ENCODE measurements at regions not wholly inside any gene's neighbourhood (a gene's known extent, or its start where the extent isn't known, plus 50 kb on each side); places are given as distances from the start of the nearest gene placed in this dataset.
"Not testable (repeated sequence)": the region's sequence is repeated elsewhere in the genome, so short reads cannot be mapped to it uniquely, and the experiment has no call there.

GRCh38 chr11:38842991-38843390 lies 2245.0 kb upstream of the RAG2 start:
- DNase-seq: no peak

DNA sequence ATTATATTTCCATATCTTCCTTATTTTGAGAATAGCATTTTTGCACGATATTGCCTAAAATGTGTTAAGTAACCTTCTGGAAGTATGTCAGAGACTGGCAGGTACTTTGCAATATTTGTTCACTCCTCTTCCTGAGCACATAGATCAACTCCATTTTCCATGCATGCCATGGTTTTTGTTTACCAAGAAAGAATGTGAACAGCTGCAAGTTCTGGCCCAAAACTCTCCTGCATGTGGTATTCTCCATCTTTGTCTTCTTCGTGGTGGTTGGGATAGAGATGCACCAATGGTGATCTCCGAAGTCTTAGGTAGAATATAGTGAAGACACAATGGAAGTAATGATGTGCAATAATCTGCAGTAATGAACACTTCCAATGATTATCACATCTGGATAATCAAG lies 2241.0 kb upstream of the RAG2 start:
- DNase-seq: no peak

GRCh38 chr11:38835966-38836365 lies 2237.9 kb upstream of the RAG2 start:
- DNase-seq: no peak

- no peak for DNase-seq
These were observed 2226.5 kb upstream of the RAG2 start for GRCh38 chr11:38824573-38824972.

DNA sequence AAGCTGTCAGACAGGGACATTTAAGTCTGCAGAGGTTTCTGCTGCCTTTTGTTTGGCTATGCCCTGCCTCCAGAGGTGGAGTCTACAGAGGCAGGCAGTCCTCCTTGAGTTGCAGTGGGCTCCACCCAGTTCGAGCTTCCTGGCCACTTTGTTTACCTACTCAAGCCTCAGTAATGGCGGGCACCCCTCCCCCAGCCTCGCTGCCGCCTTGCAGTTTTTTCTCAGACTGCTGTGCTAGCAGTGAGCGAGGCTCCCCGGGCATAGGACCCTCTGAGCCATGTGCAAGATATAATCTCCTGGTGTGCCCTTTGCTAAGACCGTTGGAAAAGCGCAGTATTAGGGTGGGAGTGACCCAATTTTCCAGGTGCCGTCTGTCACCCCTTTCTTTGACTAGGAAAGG lies 2223.8 kb upstream of the RAG2 start:
- not testable (repeated sequence) for DNase-seq

DNA sequence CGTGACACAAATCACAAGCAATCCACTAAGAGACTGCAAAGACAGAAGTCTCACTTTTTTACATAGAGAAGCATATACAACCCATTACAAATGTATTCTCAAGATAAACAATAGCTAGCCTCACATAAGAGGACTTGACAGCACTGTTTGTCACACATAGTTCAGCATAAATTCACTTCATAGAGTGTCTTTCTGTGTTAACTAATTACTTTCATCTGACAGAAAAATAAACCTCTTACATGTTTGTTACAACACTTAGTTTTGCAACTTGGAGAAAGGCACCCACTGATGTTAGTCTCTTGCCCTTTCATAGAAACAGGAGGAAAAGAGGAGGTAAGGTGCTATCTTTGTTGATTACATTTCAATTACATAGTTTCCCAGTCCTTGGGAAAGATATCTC lies 2221.9 kb upstream of the RAG2 start:
- no peak for DNase-seq

GRCh38 chr11:38818720-38819119 lies 2220.7 kb upstream of the RAG2 start:
- DNase-seq: no peak

GRCh38 chr11:38814670-38815069 lies 2216.6 kb upstream of the RAG2 start:
- no peak for DNase-seq

- no peak for DNase-seq
These were observed 2211.5 kb upstream of the RAG2 start for GRCh38 chr11:38809521-38809920.

DNA sequence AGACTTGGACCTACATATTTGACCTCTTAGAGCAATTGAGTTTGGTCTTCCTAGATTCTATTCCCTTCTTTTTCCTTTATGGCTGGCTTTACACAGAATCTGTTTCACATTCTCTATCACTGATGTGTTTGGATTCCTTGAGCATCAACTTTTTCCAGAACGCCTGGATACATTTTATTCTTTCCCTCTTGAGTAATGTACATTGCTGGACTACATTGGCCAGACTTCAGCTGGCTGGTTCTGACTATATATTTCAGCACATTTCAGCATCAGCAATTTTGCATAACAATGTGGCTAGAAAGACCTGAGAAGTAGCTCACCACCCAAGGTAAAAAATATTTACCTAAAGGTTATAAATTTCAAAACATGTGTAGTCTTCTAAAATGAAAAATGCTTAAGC lies 2198.2 kb upstream of the RAG2 start:
- no peak for DNase-seq

DNA sequence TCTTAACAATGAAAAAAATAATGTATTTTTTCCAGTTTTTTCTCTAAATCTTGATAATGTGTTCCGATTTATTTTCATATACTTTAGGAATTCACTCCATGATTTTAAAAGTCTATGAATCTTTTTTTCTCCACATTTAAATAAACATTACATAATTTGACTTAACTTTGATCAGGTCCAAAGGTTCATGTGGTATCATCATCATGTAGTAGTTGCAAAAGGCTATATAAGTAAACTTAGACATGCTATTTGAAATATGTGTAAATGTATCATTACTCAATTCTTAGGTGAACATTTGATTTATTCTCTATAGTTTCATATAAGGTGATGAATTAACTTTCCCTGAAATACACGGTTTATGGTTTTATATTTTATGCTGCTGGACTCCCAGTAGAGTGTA lies 2197.0 kb upstream of the RAG2 start:
- DNase-seq: no peak

DNA sequence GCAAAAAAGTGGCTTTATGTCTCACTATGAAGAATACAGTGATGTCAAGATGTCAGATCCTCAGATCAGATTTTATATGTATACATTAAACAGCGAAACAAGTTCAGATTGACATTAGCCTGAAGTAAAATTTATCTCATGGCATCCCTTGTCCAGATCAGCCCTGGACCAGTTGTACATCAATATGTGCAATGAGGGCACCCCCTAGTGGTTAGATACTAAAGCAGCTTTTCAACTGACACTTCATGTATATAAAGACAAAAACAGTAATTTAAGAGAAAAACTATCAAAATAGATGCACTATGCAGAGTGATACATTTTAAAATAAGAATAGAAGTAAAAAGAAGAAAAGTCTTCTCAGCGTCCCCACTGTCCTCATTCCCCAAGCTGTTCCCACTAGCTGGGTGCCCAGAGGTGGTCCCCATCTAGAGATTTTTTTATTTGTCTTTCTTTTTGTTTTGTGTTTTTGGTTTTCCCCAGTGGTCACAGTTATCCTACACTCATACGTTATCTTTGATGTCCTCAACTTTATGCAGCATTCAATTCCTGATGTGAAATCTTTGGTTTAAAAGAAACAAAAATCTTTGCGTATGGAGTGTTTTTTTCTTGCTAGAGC lies 2193.4 kb upstream of the RAG2 start:
- no peak for DNase-seq

GRCh38 chr11:38788561-38788960 lies 2190.5 kb upstream of the RAG2 start:
- no peak for DNase-seq

GRCh38 chr11:38784164-38784563 lies 2186.1 kb upstream of the RAG2 start:
- no peak for DNase-seq

GRCh38 chr11:38766796-38767195 lies 2168.8 kb upstream of the RAG2 start:
- no peak for DNase-seq

DNA sequence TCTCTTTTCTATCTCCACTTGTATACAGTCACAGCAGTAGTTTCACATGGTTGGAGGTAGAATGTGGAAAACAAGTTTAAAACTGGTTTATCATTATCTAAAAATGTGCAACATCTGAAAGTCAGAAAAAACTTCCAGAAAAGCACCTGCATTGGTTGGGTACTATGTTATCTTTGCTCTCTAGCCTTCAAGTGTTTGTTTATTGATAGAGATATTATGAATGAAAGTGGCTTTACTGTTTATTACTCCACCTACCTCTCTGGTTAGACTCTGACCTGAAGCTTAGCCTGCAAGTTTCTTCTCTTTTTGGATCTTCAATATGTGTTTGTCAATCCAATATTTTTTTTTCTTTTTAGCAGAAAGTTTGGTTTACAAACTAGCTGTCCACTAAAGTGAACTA lies 2161.4 kb upstream of the RAG2 start:
- no peak for DNase-seq

GRCh38 chr11:38756537-38756936 lies 2158.5 kb upstream of the RAG2 start:
- no peak for DNase-seq

GRCh38 chr11:38751421-38751820 lies 2153.4 kb upstream of the RAG2 start:
- no peak for DNase-seq

DNA sequence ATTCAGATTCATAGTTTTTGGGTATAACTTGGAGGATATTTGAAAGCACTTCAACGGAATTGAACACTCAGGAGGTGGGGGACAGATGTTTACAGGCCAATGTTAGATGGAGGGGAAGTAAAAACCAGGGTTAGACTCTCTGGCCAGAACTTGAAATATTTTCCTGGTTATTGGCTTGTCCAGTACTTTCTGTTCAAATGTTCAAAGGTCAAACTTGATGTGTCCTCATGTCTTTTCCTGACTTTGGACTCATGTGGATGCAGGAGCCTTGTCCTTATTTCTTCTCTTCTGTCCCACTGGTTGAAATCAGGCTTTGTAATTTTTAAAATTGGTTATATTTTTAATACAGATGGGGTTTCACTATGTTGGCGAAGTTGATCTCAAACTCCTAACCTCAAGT lies 2148.5 kb upstream of the RAG2 start:
- not testable (repeated sequence) for DNase-seq

- DNase-seq: no peak
These were observed 2125.3 kb upstream of the RAG2 start for GRCh38 chr11:38723361-38723760.

GRCh38 chr11:38721586-38722315 lies 2123.7 kb upstream of the RAG2 start:
- DNase-seq: no peak

DNA sequence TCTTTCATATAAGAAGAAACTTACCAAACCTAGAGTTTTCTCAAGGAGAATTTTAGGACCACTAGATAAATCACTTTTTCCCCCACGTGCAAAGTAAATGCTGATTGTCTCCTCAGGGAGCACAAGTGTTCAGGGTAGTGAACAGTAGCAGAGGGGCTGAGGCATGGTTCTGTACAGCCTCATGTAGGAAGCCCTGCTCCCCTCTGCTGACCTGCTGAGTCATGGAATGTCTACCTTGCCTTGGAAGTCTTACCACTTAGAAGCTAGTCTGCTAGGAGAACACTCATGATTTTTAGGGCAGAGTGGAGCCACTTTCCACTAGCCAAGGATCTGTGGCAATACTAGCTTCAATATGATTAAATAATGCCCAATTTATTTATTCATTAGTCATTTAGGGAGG lies 2120.6 kb upstream of the RAG2 start:
- no peak for DNase-seq

DNA sequence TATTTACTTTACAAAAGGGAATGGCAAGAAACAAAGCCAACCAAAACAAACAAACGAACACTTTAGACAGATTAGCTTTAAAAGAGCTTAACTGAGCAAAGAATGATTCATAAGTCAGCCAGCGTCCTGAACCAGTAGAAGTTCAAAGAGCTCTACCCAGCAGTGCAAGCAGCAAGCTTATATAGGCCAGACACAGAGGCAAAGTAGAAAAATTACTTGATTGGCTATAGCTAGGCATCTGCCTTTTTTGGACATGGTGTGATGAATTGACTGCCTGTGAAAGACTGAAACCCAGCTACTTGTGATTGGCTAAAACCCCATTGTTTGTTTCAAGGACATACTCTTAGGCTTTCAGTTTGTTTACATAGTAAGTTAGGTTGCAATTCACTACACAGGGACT lies 2120.0 kb upstream of the RAG2 start:
- DNase-seq: no peak

GRCh38 chr11:38711110-38711509 lies 2113.1 kb upstream of the RAG2 start:
- no peak for DNase-seq

DNA sequence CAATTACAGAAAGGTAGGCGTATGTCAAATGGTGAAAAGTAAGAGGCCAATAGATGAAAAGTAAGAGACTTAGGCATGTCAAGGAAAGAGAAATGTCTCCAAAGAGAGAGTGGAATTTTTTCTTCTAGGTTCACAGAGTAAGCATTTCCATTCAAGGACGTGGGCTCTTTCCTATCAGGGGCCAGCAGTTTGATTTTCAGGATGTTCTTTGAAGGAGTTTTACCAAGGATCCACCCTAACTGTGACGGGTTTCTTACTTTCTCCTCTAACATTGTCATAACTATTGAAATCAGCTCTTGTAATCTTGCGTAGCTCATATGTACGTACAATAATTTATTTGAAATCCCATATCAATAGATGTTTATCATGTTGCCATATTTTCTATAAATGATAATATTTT lies 2112.2 kb upstream of the RAG2 start:
- no peak for DNase-seq
